NCI-H526 treated with DMSO at 0.1 percent for 48 hours (cell line): ENCODE measurements at regions not wholly inside any gene's neighbourhood (a gene's known extent, or its start where the extent isn't known, plus 50 kb on each side); places are given as distances from the start of the nearest gene placed in this dataset.

Source experiments
- DNase-seq: peaks from one replicate; lab custom pipeline; 2025; lab: John Stamatoyannopoulos, UW

GRCh38 chr1:223486932-223487886 is 94.0 kb downstream of the CCDC185 start:
- no peak for DNase-seq

- no peak for DNase-seq
These were observed 94.7 kb downstream of the CCDC185 start for GRCh38 chr1:223487887-223488259.

GRCh38 chr1:223489439-223489838 is 96.2 kb downstream of the CCDC185 start:
- no peak for DNase-seq

DNA sequence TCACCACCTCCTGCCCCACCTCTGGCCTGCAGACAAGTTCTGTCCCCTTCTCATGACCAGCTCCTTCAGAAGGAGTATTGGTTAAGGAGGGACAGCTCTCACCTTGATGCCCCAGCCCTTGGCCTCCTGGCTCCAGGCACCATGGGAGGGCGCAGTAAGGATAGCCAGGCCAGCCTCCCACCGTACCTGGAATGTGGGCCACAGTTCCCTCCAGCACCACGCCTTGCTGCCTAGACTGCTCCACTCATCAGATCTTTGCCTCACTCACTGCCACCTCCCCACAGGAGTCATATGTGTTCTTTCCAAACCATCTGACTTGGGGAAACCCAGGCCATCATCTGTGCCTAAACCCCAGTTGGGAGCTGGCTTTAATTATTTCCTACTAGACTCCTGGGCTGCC is 97.0 kb downstream of the CCDC185 start:
- DNase-seq = no peak
